ENCODE measurements at regions not wholly inside any gene's neighbourhood (a gene's known extent, or its start where the extent isn't known, plus 50 kb on each side); places are given as distances from the start of the nearest gene placed in this dataset.
"Not testable (repeated sequence)": the region's sequence is repeated elsewhere in the genome, so short reads cannot be mapped to it uniquely, and the experiment has no call there.

DNA sequence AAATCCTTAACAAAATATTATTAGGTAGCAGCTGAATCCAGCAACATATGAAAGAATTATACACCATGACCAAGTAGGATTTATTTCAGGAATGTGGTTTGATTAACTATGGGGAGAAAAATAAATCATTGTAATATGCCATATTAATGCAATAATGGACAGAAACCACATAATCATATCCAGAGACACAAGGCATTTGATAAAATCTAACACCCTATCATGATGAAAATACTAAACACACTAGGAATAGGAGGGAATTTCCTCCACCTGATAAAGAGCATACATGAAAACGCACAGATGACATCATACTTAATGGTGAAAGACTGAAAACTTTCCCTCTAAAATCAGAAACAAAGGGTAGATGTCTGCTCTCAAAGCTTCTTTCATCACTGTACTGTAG lies 238.9 kb downstream of the PHLDA1 start:
- Histone ChIP-seq H3K36me3 (no peaks in the 10 kb centered on the region), H3K4me3 (no peak overlapping the region), H3K9me3 (no peaks in the 10 kb centered on the region), H3K9ac (ENCODE audit: low read depth in 2 of 2, low read length in 2 of 2) (no peak overlapping the region), H3K4me1 (no peaks in the 10 kb centered on the region), H3K27ac (no peak overlapping the region), H3K27me3 (no peaks in the 10 kb centered on the region)
- TF ChIP-seq, protein P1, sequence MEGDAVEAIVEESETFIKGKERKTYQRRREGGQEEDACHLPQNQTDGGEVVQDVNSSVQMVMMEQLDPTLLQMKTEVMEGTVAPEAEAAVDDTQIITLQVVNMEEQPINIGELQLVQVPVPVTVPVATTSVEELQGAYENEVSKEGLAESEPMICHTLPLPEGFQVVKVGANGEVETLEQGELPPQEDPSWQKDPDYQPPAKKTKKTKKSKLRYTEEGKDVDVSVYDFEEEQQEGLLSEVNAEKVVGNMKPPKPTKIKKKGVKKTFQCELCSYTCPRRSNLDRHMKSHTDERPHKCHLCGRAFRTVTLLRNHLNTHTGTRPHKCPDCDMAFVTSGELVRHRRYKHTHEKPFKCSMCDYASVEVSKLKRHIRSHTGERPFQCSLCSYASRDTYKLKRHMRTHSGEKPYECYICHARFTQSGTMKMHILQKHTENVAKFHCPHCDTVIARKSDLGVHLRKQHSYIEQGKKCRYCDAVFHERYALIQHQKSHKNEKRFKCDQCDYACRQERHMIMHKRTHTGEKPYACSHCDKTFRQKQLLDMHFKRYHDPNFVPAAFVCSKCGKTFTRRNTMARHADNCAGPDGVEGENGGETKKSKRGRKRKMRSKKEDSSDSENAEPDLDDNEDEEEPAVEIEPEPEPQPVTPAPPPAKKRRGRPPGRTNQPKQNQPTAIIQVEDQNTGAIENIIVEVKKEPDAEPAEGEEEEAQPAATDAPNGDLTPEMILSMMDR (IDR thresholded peaks at IDR 0.05): no peak
- no peak for DNase-seq
- intact Hi-C loops (cut with DNase I): no loop called here

DNA sequence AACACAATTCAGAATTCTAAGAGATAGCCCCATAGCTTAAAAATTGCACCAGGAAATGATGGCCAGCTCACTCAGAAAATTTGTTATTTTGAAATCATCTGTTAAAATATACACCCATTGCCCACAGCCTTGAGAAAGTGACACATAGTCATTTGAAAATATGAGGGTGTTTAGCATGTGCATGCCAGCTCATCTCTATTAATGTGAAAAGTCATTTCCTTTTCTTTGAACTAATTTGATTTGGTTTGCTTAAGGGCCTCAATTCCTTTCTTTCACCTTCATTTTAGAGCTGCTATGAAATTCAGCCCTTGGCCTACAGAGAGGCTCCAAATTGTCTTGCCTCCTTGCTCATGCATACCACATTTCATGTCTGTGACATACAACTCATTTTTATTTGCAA lies 241.4 kb downstream of the PHLDA1 start:
- intact Hi-C loops (cut with DNase I): no loop called here

DNA sequence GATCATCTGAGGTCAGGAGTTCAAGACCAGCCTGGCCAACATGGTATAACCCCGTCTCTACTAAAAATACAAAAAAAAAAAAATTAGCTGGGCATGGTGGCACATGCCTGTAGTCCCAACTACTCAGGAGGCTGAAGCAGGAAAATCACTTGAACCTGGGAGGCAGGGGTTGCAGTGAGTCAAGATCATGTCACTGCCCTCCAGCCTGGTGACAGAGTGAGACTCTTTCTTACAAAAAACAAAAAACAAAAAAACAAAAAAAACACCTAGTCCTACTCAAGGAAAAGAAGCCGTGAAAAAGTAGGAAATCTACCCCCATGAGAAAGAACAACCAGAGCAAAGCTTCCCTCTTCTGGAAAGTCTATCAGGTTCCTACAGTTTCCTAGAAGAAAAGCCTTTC lies 244.4 kb downstream of the PHLDA1 start:
- H3K27ac ChIP-seq; H3K4me1 ChIP-seq; intact Hi-C loops (cut with DNase I); H3K9ac ChIP-seq (ENCODE audit: low read depth in 2 of 2, low read length in 2 of 2); H3K36me3 ChIP-seq; DNase-seq; H3K4me3 ChIP-seq; H3K9me3 ChIP-seq; H3K27me3 ChIP-seq: not testable (repeated sequence)

More for the DNA sequence above, 241.4 kb downstream of the PHLDA1 start:
- Histone ChIP-seq H3K4me3 (no peak overlapping the region), H3K4me1 (no peaks in the 10 kb centered on the region), H3K27me3 (no peaks in the 10 kb centered on the region), H3K36me3 (no peaks in the 10 kb centered on the region), H3K9me3 (no peaks in the 10 kb centered on the region), H3K9ac (ENCODE audit: low read depth in 2 of 2, low read length in 2 of 2) (no peak overlapping the region), H3K27ac (no peak overlapping the region)
- TF ChIP-seq, protein P1 (IDR thresholded peaks at IDR 0.05): no peak
- no peak for DNase-seq

DNA sequence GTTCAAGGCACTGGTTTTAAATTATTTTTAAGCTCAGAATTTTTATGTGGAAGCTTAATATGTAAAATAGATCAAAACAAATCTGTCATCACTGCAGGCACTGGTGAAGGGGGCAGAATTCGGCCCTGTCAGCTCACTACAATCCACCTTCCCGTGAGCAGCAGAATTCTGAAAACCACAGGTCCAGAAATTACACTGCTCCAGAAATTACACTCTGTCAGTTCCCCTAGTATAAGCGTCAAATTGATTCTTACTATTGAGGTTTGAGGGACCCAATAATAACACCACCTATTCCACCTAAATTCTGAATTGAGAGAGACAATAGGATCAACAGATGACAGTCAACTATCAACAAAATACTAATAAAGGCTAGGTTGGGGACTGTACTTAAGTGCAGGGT lies 245.5 kb downstream of the PHLDA1 start:
- H3K36me3 ChIP-seq: no peaks in the 10 kb centered on the region
- no peaks in the 10 kb centered on the region for H3K9me3 ChIP-seq
- no peak overlapping the region for H3K9ac ChIP-seq (ENCODE audit: low read depth in 2 of 2, low read length in 2 of 2)
- H3K27ac ChIP-seq: no peak overlapping the region
- no peak for DNase-seq
- TF ChIP-seq, protein P1 (IDR thresholded peaks at IDR 0.05): no peak
- H3K27me3 ChIP-seq: no peaks in the 10 kb centered on the region
- intact Hi-C loops (cut with DNase I): no loop called here
- no peak overlapping the region for H3K4me3 ChIP-seq
- H3K4me1 ChIP-seq: no peaks in the 10 kb centered on the region

DNA sequence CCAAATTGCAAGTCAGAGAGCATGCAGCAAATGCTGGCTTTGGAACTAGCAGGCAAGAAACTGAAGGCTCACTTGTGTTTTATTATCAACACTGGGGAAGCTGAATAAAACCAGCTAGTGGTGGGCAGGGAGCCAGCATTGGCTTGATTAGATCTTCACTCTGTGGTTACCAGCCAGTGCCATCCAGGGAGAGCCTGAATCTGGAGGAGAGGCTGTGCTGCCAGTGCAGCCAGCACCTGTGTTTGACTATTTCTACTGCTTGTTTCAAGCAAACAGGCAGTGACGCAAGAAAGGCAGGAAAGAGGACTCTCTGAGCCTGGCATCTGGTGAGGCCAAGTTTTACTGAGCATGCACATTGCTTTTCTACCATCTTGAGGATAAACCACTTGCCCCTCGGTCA lies 247.0 kb downstream of the PHLDA1 start:
- H3K9me3 ChIP-seq: no peaks in the 10 kb centered on the region
- H3K27ac ChIP-seq: no peak overlapping the region
- intact Hi-C loops (cut with DNase I): no loop called here
- no peaks in the 10 kb centered on the region for H3K36me3 ChIP-seq
- TF ChIP-seq, protein P1 (IDR thresholded peaks at IDR 0.05): no peak
- no peak overlapping the region for H3K9ac ChIP-seq (ENCODE audit: low read depth in 2 of 2, low read length in 2 of 2)
- H3K27me3 ChIP-seq: no peaks in the 10 kb centered on the region
- no peaks in the 10 kb centered on the region for H3K4me1 ChIP-seq
- peak; percentile 32 for DNase-seq
- no peak overlapping the region for H3K4me3 ChIP-seq

DNA sequence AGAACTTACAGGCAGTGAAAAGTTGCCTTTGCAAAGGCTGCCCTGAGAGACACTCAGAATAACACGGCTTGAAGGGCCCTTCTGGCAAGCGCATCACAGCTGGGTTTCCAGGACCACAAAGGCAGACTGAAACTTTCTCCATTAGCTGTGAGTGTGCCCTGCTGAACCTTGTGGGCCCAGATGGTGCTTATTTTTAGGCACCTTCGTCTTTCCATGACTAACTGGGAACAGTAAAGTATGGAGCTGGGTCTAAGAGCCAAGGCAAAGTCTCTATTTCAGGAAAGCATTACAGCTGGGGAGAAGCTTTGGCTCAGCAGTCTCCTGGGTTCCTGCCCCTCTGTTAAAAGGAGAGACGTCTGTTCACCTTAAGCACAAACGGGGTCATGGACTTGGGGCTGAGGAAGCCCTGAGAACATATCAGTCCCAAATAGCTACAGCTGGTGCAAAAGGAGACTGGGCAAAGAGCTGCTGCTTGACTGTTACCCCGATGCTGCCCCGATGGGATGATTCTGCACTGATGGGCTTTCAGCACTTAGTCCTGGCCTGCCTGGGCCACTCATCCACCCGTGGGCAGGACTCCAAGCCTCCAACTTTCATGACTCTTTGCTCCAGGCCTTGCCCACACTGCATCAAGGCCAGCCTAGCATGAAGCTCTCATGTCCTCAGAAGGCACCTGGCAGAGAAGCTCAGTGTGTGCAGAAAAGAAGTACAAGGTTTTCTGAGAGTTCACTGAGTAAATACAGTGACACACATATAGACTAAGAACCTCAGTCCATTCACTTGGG lies 248.3 kb downstream of the PHLDA1 start:
- no peak for DNase-seq
- TF ChIP-seq, protein P1 (IDR thresholded peaks at IDR 0.05): no peak

More for the DNA sequence above, 248.3 kb downstream of the PHLDA1 start:
- H3K36me3 ChIP-seq: no peaks in the 10 kb centered on the region
- H3K4me1 ChIP-seq: no peaks in the 10 kb centered on the region
- H3K27ac ChIP-seq: no peak overlapping the region
- no peaks in the 10 kb centered on the region for H3K9me3 ChIP-seq
- intact Hi-C loops (cut with DNase I): no loop called here
- H3K4me3 ChIP-seq: no peak overlapping the region
- H3K9ac ChIP-seq (ENCODE audit: low read depth in 2 of 2, low read length in 2 of 2): no peak overlapping the region
- H3K27me3 ChIP-seq: no peaks in the 10 kb centered on the region

Measured in colonic mucosa (tissue), 4 donors.